A549 (cell line): ENCODE measurements at regions not wholly inside any gene's neighbourhood (a gene's known extent, or its start where the extent isn't known, plus 50 kb on each side); places are given as distances from the start of the nearest gene placed in this dataset.

ENCODE experiments used
- EP300 ChIP-seq, 2 experiments: fragments of >200 bp; sonication (Bioruptor Twin); formaldehyde crosslinking; IDR thresholded peaks; 2 replicates in 1 of 2; 3 replicates in 1 of 2; pipeline ENCODE4 v1.6.1; 2016 to 2017
- ZC3H11A ChIP-seq: fragments of 450-650 bp; IDR thresholded peaks from 2 replicates; pipeline ENCODE4 v1.6.1; 2014; ENCODE audit warnings: antibody characterized with exemption, mild to moderate bottlenecking
- ZFP36 ChIP-seq: fragments of 450-650 bp; IDR thresholded peaks from 2 replicates; pipeline ENCODE4 v1.6.1; 2014; ENCODE audit warnings: borderline replicate concordance; ENCODE audit not compliant: partially characterized antibody

GRCh38 chrY:12236399-12236798 lies 464.6 kb upstream of the USP9Y start:
- TF ChIP-seq EP300 (IDR thresholded peaks at IDR 0.05) (no peak), ZC3H11A (no peak), ZFP36 (no peak)
